ENCODE measurements at regions not wholly inside any gene's neighbourhood (a gene's known extent, or its start where the extent isn't known, plus 50 kb on each side); places are given as distances from the start of the nearest gene placed in this dataset.
"Not testable (repeated sequence)": the region's sequence is repeated elsewhere in the genome, so short reads cannot be mapped to it uniquely, and the experiment has no call there.

GRCh38 chr6:60789601-60790000 lies 1496.4 kb downstream of the KHDRBS2 start:
- H3K56ac ChIP-seq (ENCODE audit: extremely low read depth, insufficient read depth, low read length); H3K9me3 ChIP-seq (ENCODE audit: control insufficient read depth, insufficient read depth, low read length); H3K4ac ChIP-seq (ENCODE audit: low read depth, low read length); H2AK9ac ChIP-seq (replicated peaks; ENCODE audit: low read depth, low read length, poor library complexity); H3K23ac ChIP-seq (ENCODE audit: low read depth, low read length); POLR2A ChIA-PET (ENCODE audit: unreplicated experiment); H2BK120ac ChIP-seq (ENCODE audit: low read depth, low read length); H2AK5ac ChIP-seq (ENCODE audit: low read depth, low read length); in situ Hi-C loops (cut with MboI; ENCODE audit: low sequenced_read_pairs); H3K27me3 ChIP-seq (ENCODE audit: control insufficient read depth, insufficient read depth, low read length); H3K18ac ChIP-seq (ENCODE audit: low read depth, low read length); DNase-seq; H3K27ac ChIP-seq (ENCODE audit: insufficient read depth, low read length); H3K4me1 ChIP-seq (ENCODE audit: control insufficient read depth, insufficient read depth, low read length); BruUV-seq (replicated peaks); dilution Hi-C loops (cut with HindIII; ENCODE audit: low sequenced_read_pairs, unreplicated experiment); H2AFZ ChIP-seq (replicated peaks; ENCODE audit: low read length, poor library complexity); H3K79me1 ChIP-seq (ENCODE audit: low read depth in 1 of 2, low read length in 2 of 2); H3K14ac ChIP-seq (replicated peaks; ENCODE audit: low read depth, low read length); H3K9me1 ChIP-seq (ENCODE audit: insufficient read depth, low read length); H3K36me3 ChIP-seq (ENCODE audit: control insufficient read depth, insufficient read depth, low read length); H4K91ac ChIP-seq (ENCODE audit: insufficient read depth, low read depth, low read length); H2BK15ac ChIP-seq (ENCODE audit: low read depth, low read length); H4K8ac ChIP-seq (ENCODE audit: low read depth in 2 of 2, low read length in 2 of 2); H3K4me3 ChIP-seq (ENCODE audit: insufficient read depth, low read depth, low read length); H4K20me1 ChIP-seq (ENCODE audit: insufficient read depth, low read length); H3K4me2 ChIP-seq (ENCODE audit: low read depth, low read length); CTCF ChIA-PET; H3K9ac ChIP-seq (ENCODE audit: low read depth, low read length); H4K5ac ChIP-seq (ENCODE audit: low read depth, low read length); H2BK5ac ChIP-seq (ENCODE audit: low read depth, low read length, poor library complexity, severe bottlenecking); ATAC-seq (ENCODE audit: low read depth); H2BK20ac ChIP-seq (ENCODE audit: low read depth, low read length); intact Hi-C loops (cut with micrococcal nuclease): not testable (repeated sequence)
- 80% methylated on average over 3 of the region's 13 CpGs; no CpG with 5 or more reads in 1 of the 2 experiments for WGBS, 2 experiments (ENCODE audit: extremely low coverage in 2 of 2, insufficient read length in 1 of 2)

- H2BK120ac ChIP-seq (ENCODE audit: low read depth, low read length); CTCF ChIA-PET; H3K14ac ChIP-seq (replicated peaks; ENCODE audit: low read depth, low read length); H3K9me1 ChIP-seq (ENCODE audit: insufficient read depth, low read length); H2BK20ac ChIP-seq (ENCODE audit: low read depth, low read length); POLR2A ChIA-PET (ENCODE audit: unreplicated experiment); H3K4me1 ChIP-seq (ENCODE audit: control insufficient read depth, insufficient read depth, low read length); H4K91ac ChIP-seq (ENCODE audit: insufficient read depth, low read depth, low read length); H3K36me3 ChIP-seq (ENCODE audit: control insufficient read depth, insufficient read depth, low read length); H2AFZ ChIP-seq (replicated peaks; ENCODE audit: low read length, poor library complexity); H3K56ac ChIP-seq (ENCODE audit: extremely low read depth, insufficient read depth, low read length); H3K27ac ChIP-seq (ENCODE audit: insufficient read depth, low read length); DNase-seq; H3K4me2 ChIP-seq (ENCODE audit: low read depth, low read length); H2BK15ac ChIP-seq (ENCODE audit: low read depth, low read length); H4K5ac ChIP-seq (ENCODE audit: low read depth, low read length); H3K4ac ChIP-seq (ENCODE audit: low read depth, low read length); dilution Hi-C loops (cut with HindIII; ENCODE audit: low sequenced_read_pairs, unreplicated experiment); H3K4me3 ChIP-seq (ENCODE audit: insufficient read depth, low read depth, low read length); H3K27me3 ChIP-seq (ENCODE audit: control insufficient read depth, insufficient read depth, low read length); H3K79me1 ChIP-seq (ENCODE audit: low read depth in 1 of 2, low read length in 2 of 2); H2AK5ac ChIP-seq (ENCODE audit: low read depth, low read length); H2AK9ac ChIP-seq (replicated peaks; ENCODE audit: low read depth, low read length, poor library complexity); H3K23ac ChIP-seq (ENCODE audit: low read depth, low read length); ATAC-seq (ENCODE audit: low read depth); H4K20me1 ChIP-seq (ENCODE audit: insufficient read depth, low read length); H4K8ac ChIP-seq (ENCODE audit: low read depth in 2 of 2, low read length in 2 of 2); H3K18ac ChIP-seq (ENCODE audit: low read depth, low read length); intact Hi-C loops (cut with micrococcal nuclease); H3K9me3 ChIP-seq (ENCODE audit: control insufficient read depth, insufficient read depth, low read length); BruUV-seq (replicated peaks); in situ Hi-C loops (cut with MboI; ENCODE audit: low sequenced_read_pairs); H3K9ac ChIP-seq (ENCODE audit: low read depth, low read length); H2BK5ac ChIP-seq (ENCODE audit: low read depth, low read length, poor library complexity, severe bottlenecking): not testable (repeated sequence)
- no CpG with 5 or more reads among the region's 4 CpGs for WGBS, 2 experiments (ENCODE audit: extremely low coverage in 2 of 2, insufficient read length in 1 of 2)
Measured at GRCh38 chr6:60782698-60783464, 1503.1 kb downstream of the KHDRBS2 start.

Data from IMR-90 (cell line).